Hepatocyte (in vitro differentiated cells): ENCODE measurements at regions not wholly inside any gene's neighbourhood (a gene's known extent, or its start where the extent isn't known, plus 50 kb on each side); places are given as distances from the start of the nearest gene placed in this dataset.

ENCODE experiments used
- CTCF ChIP-seq: fragments of 200-600 bp; sonication (generic); IDR thresholded peaks from 2 replicates; pipeline ENCODE4 v1.5.1; 2016; ENCODE audit warnings: antibody characterized with exemption, mild to moderate bottlenecking; ENCODE audit not compliant: poor library complexity
- EZH2 ChIP-seq: fragments of 200-600 bp; sonication (generic); IDR thresholded peaks from 2 replicates; pipeline ENCODE4 v1.6.1; 2016; ENCODE audit warnings: antibody characterized with exemption, mild to moderate bottlenecking, borderline replicate concordance
- EZH2phosphoT487 ChIP-seq: fragments of 200-600 bp; sonication (generic); IDR thresholded peaks from one replicate; pipeline ENCODE4 v1.6.1; 2018; ENCODE audit warnings: antibody characterized with exemption, mild to moderate bottlenecking, low read depth, moderate library complexity; ENCODE audit not compliant: unreplicated experiment, severe bottlenecking

- TF ChIP-seq CTCF (no peak), EZH2phosphoT487 (no peak), EZH2 (no peak)
These were observed 439.6 kb upstream of the UBE2E3 start for GRCh38 chr2:180540761-180541160.
